Progenitor cell of endocrine pancreas (in vitro differentiated cells): ENCODE measurements at regions not wholly inside any gene's neighbourhood (a gene's known extent, or its start where the extent isn't known, plus 50 kb on each side); places are given as distances from the start of the nearest gene placed in this dataset.

Source experiments
- DNase-seq: peaks from one replicate; pipeline ENCODE4 v3.0.0; 2021; ENCODE audit warnings: low spot score; ENCODE audit not compliant: unreplicated experiment
- H3K27ac Mint-ChIP-seq: 2 replicates; pipeline ENCODE4 v1.8.0; 2021; ENCODE audit warnings: mild to moderate bottlenecking, moderate library complexity, mixed read lengths
- H3K27me3 Mint-ChIP-seq: 2 replicates; pipeline ENCODE4 v1.8.0; 2021; ENCODE audit warnings: mixed read lengths
- H3K36me3 Mint-ChIP-seq: 2 replicates; pipeline ENCODE4 v1.8.0; 2022; ENCODE audit warnings: mixed read lengths; ENCODE audit not compliant: insufficient read depth
- H3K4me1 Mint-ChIP-seq: 2 replicates; pipeline ENCODE4 v1.8.0; 2021; ENCODE audit warnings: low read depth, mixed read lengths
- H3K4me3 Mint-ChIP-seq: 2 replicates; pipeline ENCODE4 v1.8.0; 2021; ENCODE audit warnings: low read depth, mild to moderate bottlenecking, moderate library complexity, mixed read lengths
- H3K9me3 Mint-ChIP-seq: 2 replicates; pipeline ENCODE4 v1.8.0; 2021; ENCODE audit warnings: low read depth, mixed read lengths
- TF ChIP-seq, protein P1 (sequence below): fragments of 200-600 bp; sonication (generic); IDR thresholded peaks from one replicate; pipeline ENCODE4 v1.5.0; 2021; ENCODE audit warnings: antibody characterized with exemption, mild to moderate bottlenecking; ENCODE audit not compliant: unreplicated experiment

- no peak overlapping the region for H3K27ac Mint-ChIP-seq
- no peak for DNase-seq
- H3K36me3 Mint-ChIP-seq, result no peaks in the 10 kb centered on the region
- TF ChIP-seq, protein P1, sequence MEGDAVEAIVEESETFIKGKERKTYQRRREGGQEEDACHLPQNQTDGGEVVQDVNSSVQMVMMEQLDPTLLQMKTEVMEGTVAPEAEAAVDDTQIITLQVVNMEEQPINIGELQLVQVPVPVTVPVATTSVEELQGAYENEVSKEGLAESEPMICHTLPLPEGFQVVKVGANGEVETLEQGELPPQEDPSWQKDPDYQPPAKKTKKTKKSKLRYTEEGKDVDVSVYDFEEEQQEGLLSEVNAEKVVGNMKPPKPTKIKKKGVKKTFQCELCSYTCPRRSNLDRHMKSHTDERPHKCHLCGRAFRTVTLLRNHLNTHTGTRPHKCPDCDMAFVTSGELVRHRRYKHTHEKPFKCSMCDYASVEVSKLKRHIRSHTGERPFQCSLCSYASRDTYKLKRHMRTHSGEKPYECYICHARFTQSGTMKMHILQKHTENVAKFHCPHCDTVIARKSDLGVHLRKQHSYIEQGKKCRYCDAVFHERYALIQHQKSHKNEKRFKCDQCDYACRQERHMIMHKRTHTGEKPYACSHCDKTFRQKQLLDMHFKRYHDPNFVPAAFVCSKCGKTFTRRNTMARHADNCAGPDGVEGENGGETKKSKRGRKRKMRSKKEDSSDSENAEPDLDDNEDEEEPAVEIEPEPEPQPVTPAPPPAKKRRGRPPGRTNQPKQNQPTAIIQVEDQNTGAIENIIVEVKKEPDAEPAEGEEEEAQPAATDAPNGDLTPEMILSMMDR, result no peak
- no peak overlapping the region for H3K4me3 Mint-ChIP-seq
- no peaks in the 10 kb centered on the region for H3K9me3 Mint-ChIP-seq
- H3K27me3 Mint-ChIP-seq, result peaks cover 27% of the 10 kb centered on the region
- H3K4me1 Mint-ChIP-seq, result no peaks in the 10 kb centered on the region
Observed at GRCh38 chr11:129720994-129721393, 94.7 kb upstream of the TMEM45B start.

DNA sequence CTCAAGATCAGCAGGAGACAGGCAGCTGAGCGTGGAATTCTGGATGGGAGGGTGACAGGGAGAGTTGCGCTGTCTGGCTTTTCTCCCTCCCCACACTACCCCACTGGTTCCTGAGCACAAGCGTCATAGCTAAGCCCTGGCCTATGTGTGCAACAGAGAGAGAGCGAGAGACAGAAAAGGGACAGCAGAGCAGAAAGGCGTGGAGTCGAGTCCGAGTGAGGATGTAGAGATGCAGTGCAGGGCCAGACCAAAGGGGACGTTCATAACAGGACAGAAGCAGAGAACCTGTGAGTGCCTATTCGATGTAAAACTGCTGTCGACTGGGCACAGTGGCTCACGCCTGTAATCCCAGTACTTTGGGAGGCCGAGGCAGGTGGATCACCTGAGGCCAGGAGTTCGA, 94.0 kb upstream of the TMEM45B start:
- TF ChIP-seq, protein P1, result no peak
- Mint-ChIP-seq H3K27ac (no peak overlapping the region), H3K27me3 (peaks cover 27% of the 10 kb centered on the region), H3K4me3 (no peak overlapping the region), H3K9me3 (no peaks in the 10 kb centered on the region), H3K36me3 (no peaks in the 10 kb centered on the region), H3K4me1 (no peaks in the 10 kb centered on the region)
- no peak for DNase-seq

DNA sequence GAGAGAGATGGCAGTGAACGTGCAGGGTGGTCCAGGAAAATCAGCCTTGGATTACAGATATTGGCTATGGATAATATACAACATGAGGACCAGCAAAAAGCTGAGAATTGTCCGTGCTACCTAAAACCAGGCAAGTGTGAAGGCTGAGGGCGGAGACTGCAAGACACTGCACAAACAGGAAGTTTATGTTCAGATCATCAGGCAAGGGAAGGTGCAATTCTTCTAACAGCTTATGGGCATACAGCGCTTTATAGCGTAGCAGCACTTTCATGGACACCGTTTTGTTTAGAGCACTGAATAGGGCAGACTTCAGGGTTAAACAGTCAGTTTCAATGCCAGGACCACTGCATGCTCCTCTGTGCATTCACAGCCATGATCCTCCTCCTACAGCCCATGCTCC, 93.1 kb upstream of the TMEM45B start:
- Mint-ChIP-seq H3K27ac (no peak overlapping the region), H3K36me3 (no peaks in the 10 kb centered on the region), H3K9me3 (no peaks in the 10 kb centered on the region), H3K4me3 (no peak overlapping the region), H3K27me3 (peaks cover 27% of the 10 kb centered on the region), H3K4me1 (no peaks in the 10 kb centered on the region)
- TF ChIP-seq, protein P1, result no peak
- no peak for DNase-seq

DNA sequence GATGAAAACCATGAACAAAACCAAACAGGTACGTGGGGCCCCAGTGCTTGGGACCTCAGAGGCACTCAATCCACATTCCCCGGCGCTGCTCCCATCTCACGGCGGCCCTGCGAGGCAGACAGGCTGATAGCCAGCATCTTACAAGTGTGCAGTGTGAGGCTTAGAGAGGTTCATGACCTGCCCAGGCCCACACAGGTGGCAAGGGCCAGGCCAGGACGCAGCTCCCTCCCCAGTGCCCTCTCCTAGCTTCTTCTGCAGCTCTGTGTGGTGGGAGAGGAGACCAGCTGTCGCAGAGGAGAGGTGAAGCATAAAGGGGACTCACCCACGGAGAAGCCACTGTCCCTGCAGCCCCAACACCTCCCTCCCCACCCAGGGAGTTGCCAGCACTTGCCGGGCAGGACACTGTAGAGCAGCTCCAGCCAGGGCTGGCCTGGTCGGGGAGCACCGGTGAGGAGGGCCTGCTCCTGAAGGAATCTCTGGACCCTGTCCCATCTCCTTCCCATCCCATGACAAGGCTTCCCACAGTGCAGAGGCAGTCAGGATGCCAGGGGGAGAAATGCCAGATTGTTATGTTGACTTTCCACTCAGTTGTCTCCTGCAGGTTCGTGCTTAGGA, 92.4 kb upstream of the TMEM45B start:
- Mint-ChIP-seq H3K27me3 (peaks cover 27% of the 10 kb centered on the region), H3K4me3 (no peak overlapping the region)

DNA sequence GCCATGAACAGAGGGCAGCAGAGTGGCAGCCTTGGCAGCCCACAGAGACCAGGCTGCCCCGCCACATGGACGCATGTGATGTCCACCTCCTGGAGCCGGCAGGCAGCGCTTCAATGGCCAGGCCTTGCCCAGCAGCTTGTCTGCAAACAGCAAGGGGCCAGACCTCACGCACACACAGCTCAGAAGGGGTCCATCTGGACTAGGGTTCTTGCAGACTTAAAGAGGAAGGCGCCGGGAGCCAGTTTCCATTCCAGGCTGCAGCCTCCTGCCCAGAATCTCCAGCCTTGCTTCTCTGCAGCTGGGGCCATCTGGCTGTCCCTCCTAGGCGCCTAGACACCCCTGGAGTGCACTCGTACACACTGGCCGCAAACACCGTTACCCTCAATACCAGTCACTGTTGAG, 91.9 kb upstream of the TMEM45B start:
- TF ChIP-seq, protein P1, result no peak
- Mint-ChIP-seq H3K4me1 (peaks cover 3% of the 10 kb centered on the region), H3K4me3 (no peak overlapping the region), H3K36me3 (no peaks in the 10 kb centered on the region), H3K9me3 (no peaks in the 10 kb centered on the region), H3K27me3 (peaks cover 27% of the 10 kb centered on the region), H3K27ac (no peak overlapping the region)
- DNase-seq, result no peak

More for the DNA sequence above, 92.4 kb upstream of the TMEM45B start:
- H3K4me1 Mint-ChIP-seq, result no peaks in the 10 kb centered on the region
- no peak overlapping the region for H3K27ac Mint-ChIP-seq
- H3K9me3 Mint-ChIP-seq, result no peaks in the 10 kb centered on the region
- TF ChIP-seq, protein P1, result no peak
- H3K36me3 Mint-ChIP-seq, result no peaks in the 10 kb centered on the region
- no peak for DNase-seq
